ENCODE measurements at regions not wholly inside any gene's neighbourhood (a gene's known extent, or its start where the extent isn't known, plus 50 kb on each side); places are given as distances from the start of the nearest gene placed in this dataset.

GRCh38 chr18:22514655-22515054 is 96.9 kb upstream of the CTAGE1 start:
- Histone ChIP-seq H3K27me3 (ENCODE audit: insufficient read depth, low read length) (no peaks in the 10 kb centered on the region), H3K27ac (ENCODE audit: low read depth, low read length, poor library complexity, severe bottlenecking) (no peak overlapping the region), H3K4me3 (ENCODE audit: low read depth, low read length, poor library complexity, severe bottlenecking) (no peak overlapping the region), H4K20me1 (ENCODE audit: insufficient read depth, low read length) (no peaks in the 10 kb centered on the region), H3F3A (ENCODE audit: insufficient read depth, low read length) (no peaks in the 10 kb centered on the region), H3K4me1 (ENCODE audit: insufficient read depth, low read length, severe bottlenecking) (no peaks in the 10 kb centered on the region), H3K4me2 (ENCODE audit: low read length) (no peak overlapping the region), H2AFZ (ENCODE audit: low read length) (no peak overlapping the region), H3K9me3 (ENCODE audit: low read length) (no peaks in the 10 kb centered on the region), H3K9me2 (ENCODE audit: low read depth, low read length) (no peaks in the 10 kb centered on the region), H3K9ac (ENCODE audit: low read length) (no peak overlapping the region), H3K36me3 (ENCODE audit: insufficient read depth, low read length) (no peaks in the 10 kb centered on the region), H3K79me2 (ENCODE audit: insufficient read depth, low read length) (no peaks in the 10 kb centered on the region)
- TF ChIP-seq CTCF (IDR thresholded peaks at IDR 0.05; ENCODE audit: low read length): no peak
- TF ChIP-seq EZH2 (IDR thresholded peaks at IDR 0.05; ENCODE audit: borderline replicate concordance, low read length): no peak

- H3K27ac ChIP-seq (ENCODE audit: low read depth, low read length, poor library complexity, severe bottlenecking): no peak overlapping the region
- H3K9me2 ChIP-seq (ENCODE audit: low read depth, low read length): no peaks in the 10 kb centered on the region
- no peaks in the 10 kb centered on the region for H3K79me2 ChIP-seq (ENCODE audit: insufficient read depth, low read length)
- no peaks in the 10 kb centered on the region for H3K9me3 ChIP-seq (ENCODE audit: low read length)
- no peak overlapping the region for H2AFZ ChIP-seq (ENCODE audit: low read length)
- H3K36me3 ChIP-seq (ENCODE audit: insufficient read depth, low read length): no peaks in the 10 kb centered on the region
- no peaks in the 10 kb centered on the region for H4K20me1 ChIP-seq (ENCODE audit: insufficient read depth, low read length)
- H3K27me3 ChIP-seq (ENCODE audit: insufficient read depth, low read length): no peaks in the 10 kb centered on the region
- H3K9ac ChIP-seq (ENCODE audit: low read length): no peak overlapping the region
- H3K4me3 ChIP-seq (ENCODE audit: low read depth, low read length, poor library complexity, severe bottlenecking): no peak overlapping the region
- H3F3A ChIP-seq (ENCODE audit: insufficient read depth, low read length): no peaks in the 10 kb centered on the region
- no peak overlapping the region for H3K4me2 ChIP-seq (ENCODE audit: low read length)
- TF ChIP-seq EZH2 (IDR thresholded peaks at IDR 0.05; ENCODE audit: borderline replicate concordance, low read length) (no peak), CTCF (IDR thresholded peaks at IDR 0.05; ENCODE audit: low read length) (no peak)
- no peaks in the 10 kb centered on the region for H3K4me1 ChIP-seq (ENCODE audit: insufficient read depth, low read length, severe bottlenecking)
These were observed 97.5 kb upstream of the CTAGE1 start for GRCh38 chr18:22515250-22515649.

DNA sequence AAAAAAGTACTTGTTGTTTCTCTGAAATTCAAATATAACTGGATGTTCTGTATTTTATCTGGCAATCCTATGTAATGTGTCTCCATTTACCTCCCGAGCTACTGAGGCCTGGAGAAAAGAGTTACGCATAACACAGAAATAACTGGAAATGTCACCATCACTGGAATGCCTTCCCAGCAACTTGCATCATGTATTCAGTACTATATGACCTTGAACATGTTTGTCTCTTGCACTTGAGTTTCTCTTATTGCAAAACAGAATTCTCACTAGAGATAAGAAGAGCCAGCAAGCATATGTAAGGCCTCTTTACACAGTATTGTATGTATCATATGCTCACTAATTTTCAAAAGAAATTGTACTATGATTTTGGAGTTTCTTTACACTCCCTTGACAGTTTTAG is 99.6 kb upstream of the CTAGE1 start:
- Histone ChIP-seq H3F3A (ENCODE audit: insufficient read depth, low read length) (no peaks in the 10 kb centered on the region), H3K9ac (ENCODE audit: low read length) (no peak overlapping the region), H3K36me3 (ENCODE audit: insufficient read depth, low read length) (no peaks in the 10 kb centered on the region), H3K27me3 (ENCODE audit: insufficient read depth, low read length) (no peaks in the 10 kb centered on the region), H3K9me3 (ENCODE audit: low read length) (no peaks in the 10 kb centered on the region), H2AFZ (ENCODE audit: low read length) (no peak overlapping the region), H3K9me2 (ENCODE audit: low read depth, low read length) (no peaks in the 10 kb centered on the region), H4K20me1 (ENCODE audit: insufficient read depth, low read length) (no peaks in the 10 kb centered on the region), H3K4me3 (ENCODE audit: low read depth, low read length, poor library complexity, severe bottlenecking) (no peak overlapping the region), H3K27ac (ENCODE audit: low read depth, low read length, poor library complexity, severe bottlenecking) (no peak overlapping the region), H3K4me1 (ENCODE audit: insufficient read depth, low read length, severe bottlenecking) (no peaks in the 10 kb centered on the region), H3K79me2 (ENCODE audit: insufficient read depth, low read length) (no peaks in the 10 kb centered on the region), H3K4me2 (ENCODE audit: low read length) (no peak overlapping the region)
- TF ChIP-seq EZH2 (IDR thresholded peaks at IDR 0.05; ENCODE audit: borderline replicate concordance, low read length) (no peak), CTCF (IDR thresholded peaks at IDR 0.05; ENCODE audit: low read length) (no peak)
